HT-29 (cell line): ENCODE measurements at regions not wholly inside any gene's neighbourhood (a gene's known extent, or its start where the extent isn't known, plus 50 kb on each side); places are given as distances from the start of the nearest gene placed in this dataset.
A peak's percentile ranks its signal among the peaks of the same experiment; 100 is the strongest.
"Not testable (repeated sequence)": the region's sequence is repeated elsewhere in the genome, so short reads cannot be mapped to it uniquely, and the experiment has no call there.

Source experiments
- DNase-seq: peaks from one replicate; pipeline ENCODE4 v3.0.0-alpha.2; 2015; ENCODE audit warnings: low spot score

GRCh38 chr9:25461416-25461815, 216.8 kb downstream of the TUSC1 start:
- DNase-seq = no peak

DNA sequence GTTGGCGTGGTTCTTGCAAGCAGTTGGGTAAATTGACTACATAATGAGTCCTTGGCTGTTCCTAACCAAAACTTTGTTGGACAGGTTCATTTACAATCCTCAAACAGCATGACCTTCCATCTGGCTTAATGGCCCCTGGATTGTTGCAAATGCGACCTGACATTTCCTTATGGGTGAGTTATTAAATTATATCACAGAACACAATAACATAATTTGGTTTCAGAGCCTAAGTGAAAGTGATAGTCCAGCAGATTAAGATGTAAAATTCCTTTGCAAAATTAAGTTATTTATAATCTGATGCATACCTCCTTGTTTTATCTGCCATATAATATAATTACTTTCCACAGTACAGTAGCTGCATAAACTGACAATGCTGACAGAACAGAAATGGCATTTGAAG, 224.4 kb downstream of the TUSC1 start:
- DNase-seq = no peak

- DNase-seq = no peak
Measured at GRCh38 chr9:25449503-25449902, 228.7 kb downstream of the TUSC1 start.

DNA sequence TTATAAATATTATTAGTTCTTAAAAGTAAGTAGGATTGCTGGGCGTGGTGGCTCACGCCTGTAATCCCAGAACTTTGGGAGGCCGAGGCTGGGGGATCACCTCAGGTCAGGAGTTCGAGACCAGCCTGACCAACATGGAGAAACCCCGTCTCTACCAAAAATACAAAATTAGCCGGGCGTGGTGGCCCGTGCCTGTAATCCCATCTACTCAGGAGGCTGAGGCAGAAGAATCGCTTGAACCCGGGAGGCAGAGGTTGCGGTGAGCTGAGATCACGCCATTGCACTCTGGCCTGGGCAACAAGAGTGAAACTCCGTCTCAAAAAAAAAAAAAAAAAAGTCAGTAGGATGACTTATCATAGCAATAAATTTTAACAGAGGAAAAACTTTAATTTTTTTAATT, 232.5 kb downstream of the TUSC1 start:
- not testable (repeated sequence) for DNase-seq

DNA sequence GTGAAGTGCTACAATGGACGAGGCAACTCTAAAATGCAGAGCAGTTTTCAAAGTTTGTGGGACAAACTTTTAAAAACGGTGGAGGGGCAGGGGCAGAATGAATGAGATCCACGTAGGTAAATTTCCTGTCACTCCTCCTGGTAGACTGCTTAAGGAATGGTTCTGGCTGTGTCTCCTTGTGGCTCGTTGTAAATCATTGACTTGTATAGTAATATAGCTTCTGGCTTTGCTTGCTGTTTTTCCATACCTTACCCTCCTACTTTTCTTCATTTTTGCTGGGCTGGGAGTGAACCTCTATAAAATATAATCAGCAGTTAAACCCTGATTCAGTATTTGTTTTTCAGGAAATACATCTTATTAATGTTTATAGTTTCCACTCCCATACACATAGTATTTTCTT, 235.7 kb downstream of the TUSC1 start:
- DNase-seq = no peak

- DNase-seq = no peak
Measured at GRCh38 chr9:25427898-25428297, 250.3 kb downstream of the TUSC1 start.

GRCh38 chr9:25427290-25427689, 251.0 kb downstream of the TUSC1 start:
- no peak for DNase-seq

- DNase-seq = no peak
Measured at GRCh38 chr9:25421560-25421959, 256.7 kb downstream of the TUSC1 start.

- DNase-seq = no peak
Measured at GRCh38 chr9:25418974-25419373, 259.3 kb downstream of the TUSC1 start.

GRCh38 chr9:25415718-25416117, 262.5 kb downstream of the TUSC1 start:
- DNase-seq = no peak

DNA sequence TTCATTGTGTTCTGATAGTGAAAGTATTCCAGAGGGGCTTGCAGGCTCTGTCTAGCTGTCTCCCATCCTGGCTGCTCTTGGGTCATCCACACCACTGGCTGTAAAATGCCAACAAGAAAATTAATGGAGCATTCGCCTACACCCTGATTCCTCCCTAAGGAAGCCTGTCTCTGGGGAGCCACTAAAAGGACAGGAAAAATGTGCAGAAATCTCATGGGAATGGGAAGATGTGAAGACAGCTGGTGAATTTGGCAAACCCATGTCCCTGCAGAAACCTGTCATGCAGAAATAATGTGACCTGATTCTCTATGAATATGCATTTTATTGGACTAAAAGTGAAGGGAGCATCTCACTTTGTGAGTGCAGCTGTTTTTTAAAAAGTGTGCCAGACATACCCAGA, 265.6 kb downstream of the TUSC1 start:
- no peak for DNase-seq

DNA sequence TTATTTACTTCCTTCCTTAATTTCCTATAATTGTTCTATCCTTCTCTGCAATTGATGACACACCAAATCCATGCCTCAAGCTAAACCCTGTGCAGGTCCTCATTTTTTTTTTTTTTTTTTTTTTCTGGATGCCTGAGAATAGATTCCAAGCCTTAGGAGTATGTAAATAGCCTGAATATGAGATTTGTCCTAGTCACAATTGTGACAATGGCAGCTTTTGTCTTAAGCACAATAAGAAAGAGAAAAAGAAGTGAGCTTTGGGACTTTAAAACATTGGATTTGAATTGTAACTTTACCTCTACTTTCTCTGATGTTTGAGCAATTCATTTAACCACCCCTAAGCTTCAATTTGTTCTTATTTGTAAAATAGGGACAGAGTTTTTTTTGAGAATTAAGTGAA, 280.5 kb downstream of the TUSC1 start:
- DNase-seq = no peak

GRCh38 chr9:25396828-25397227, 281.4 kb downstream of the TUSC1 start:
- DNase-seq = no peak

DNA sequence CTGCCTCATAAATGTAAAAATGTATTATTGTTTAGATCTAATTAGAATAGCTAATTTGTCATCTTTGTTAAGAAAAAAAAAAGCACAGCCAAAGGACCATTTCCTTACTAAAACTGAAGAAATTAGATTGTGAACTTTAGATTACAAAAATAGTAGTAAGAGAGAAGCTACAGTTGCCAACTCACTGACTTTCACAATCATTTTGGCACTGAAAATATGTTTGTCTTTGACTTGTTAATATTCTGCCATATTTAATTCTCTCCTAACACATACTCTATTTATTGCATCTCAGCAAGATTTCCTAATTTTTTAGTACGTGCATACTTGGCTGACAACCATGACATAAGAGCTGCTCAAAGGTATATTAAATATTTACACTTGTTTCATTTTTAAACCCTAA, 297.1 kb downstream of the TUSC1 start:
- DNase-seq = no peak

GRCh38 chr9:25377039-25377438, 301.2 kb downstream of the TUSC1 start:
- no peak for DNase-seq

DNA sequence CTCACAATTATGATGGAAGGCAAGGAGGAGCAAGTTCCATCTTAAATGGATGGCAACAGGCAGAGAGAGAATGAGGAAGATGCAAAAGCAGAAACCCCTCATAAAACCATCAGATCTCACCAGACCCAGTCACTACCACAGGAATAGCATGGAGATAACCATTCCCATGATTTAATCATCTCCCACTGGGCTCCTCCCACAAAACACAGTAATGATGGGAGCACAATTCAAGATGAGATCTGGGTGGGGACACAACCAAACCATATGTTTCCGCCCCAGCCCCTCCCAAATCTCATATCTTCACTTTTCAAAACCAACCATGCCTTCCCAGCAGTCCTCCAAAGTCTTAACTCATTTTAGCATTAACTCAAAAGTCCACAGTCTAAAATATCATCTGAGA, 304.0 kb downstream of the TUSC1 start:
- no peak for DNase-seq

DNA sequence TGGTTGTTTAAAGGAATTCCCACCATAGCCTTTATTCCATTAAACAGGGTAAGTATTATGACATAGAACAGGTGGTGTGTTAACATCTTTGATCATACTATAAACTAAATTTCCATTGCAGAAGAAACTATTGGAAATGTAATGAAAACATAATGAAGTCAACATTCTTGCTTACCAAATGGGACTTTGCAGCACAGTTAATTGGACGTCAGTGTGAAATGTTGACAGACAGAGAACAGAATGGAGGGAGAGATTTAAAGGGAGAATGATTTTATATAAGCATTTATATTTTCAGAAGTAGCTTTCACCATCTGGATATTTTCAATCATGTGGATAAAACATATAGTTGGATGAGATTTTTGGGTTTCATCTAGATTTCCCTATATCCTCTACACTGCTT, 311.3 kb downstream of the TUSC1 start:
- no peak for DNase-seq

DNA sequence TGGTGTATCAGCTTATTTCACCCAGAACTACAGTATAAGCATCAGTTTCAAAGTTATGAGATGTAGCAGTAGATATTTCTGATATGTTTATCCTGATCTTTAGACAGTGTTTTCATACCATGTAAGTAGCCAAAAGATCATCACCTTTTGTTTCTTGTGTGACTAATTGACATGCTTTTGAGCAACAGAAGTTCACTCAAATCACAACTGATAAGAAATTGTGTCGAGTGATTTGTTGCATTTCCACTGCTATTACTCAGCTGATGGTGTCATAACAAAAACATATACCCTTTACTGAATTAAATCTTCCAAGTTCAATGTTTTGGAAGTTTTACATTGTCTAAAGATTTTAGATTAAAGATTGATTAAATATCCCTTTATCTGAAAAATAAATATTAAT, 324.5 kb downstream of the TUSC1 start:
- no peak for DNase-seq

GRCh38 chr9:25350011-25350410, 328.2 kb downstream of the TUSC1 start:
- peak; percentile 19 for DNase-seq

DNA sequence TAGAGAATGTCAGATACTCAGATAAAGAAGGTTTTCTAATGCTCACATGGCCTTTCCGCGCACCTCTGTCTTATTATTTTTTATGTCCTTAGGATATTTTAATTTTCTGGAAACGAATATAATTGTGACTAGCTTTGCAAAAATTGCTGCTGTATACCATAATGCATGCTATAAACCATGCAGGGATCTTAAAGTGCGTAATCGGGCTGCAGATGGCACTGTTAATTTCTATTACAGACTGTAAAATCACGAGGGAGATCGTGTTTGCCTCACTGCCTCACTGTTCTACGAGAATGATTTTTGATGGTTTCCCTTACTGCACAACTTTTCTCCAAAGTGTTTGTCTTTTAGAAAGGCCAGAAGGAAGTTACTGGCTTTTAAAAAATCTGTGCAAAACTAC, 356.1 kb downstream of the TUSC1 start:
- no peak for DNase-seq

- no peak for DNase-seq
Measured at GRCh38 chr9:25310961-25311360, 367.3 kb downstream of the TUSC1 start.

DNA sequence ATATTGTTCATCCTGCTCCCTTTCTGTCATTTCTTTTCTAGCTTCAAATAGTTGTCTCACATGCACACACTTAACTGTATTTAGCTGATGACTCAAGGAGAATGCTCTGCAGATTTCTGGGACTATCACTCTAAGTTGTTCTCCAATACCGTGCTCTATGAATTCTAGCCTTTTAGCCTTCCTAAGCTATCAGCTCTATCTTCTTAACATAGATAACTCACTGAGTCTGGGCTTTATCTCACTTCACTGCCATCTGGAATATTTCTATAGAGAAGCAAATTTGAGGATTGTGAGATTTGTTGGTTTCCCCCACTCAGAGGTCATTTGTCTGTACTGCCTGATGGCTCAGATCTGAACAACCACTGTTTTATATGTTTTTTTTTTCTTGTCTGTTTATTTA, 369.7 kb downstream of the TUSC1 start:
- DNase-seq = no peak

- DNase-seq = no peak
Measured at GRCh38 chr9:25302601-25303000, 375.6 kb downstream of the TUSC1 start.

GRCh38 chr9:25288195-25288594, 390.0 kb downstream of the TUSC1 start:
- not testable (repeated sequence) for DNase-seq

GRCh38 chr9:25284365-25284764, 393.9 kb downstream of the TUSC1 start:
- DNase-seq = no peak
